ENCODE measurements at regions not wholly inside any gene's neighbourhood (a gene's known extent, or its start where the extent isn't known, plus 50 kb on each side); places are given as distances from the start of the nearest gene placed in this dataset.

DNA sequence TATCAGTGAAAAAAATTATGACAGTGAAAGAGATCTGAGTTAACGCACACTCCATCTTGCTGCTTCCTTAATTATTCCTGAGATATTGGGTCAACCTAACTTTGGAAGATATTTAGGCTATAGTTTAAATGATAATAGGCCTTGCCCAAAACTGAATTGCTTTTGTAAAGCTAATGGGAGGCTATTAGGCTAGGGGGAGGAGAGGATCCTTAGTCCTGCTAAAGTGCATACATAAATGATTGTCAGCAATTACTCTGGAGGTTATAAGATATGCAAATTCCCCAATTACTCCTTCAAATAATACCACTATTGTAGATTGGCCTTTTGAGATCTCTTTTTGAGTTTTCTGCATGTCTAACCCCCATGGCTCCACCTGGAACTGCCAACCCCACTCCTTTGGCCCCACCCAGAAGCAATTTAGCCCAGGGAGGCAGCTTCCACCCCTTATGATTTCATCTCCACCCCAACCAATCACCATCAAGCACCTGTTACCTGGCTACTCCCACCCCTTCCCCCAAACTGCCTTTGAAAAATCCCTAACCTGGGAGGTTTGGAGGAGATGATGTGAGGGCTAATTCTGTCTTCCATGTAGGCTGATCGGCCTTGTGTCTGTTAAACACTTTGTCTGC, 509.3 kb upstream of the TGFBR2 start:
- Histone ChIP-seq H3K4me1 (ENCODE audit: insufficient read depth) (no peaks in the 10 kb centered on the region), H3K27ac (no peak overlapping the region), H3K4me3 (no peak overlapping the region), H3K27me3 (no peaks in the 10 kb centered on the region), H3K36me3 (no peaks in the 10 kb centered on the region), H3K9me3 (no peaks in the 10 kb centered on the region)
- WGBS, 3 donors = 95 to 97% (median 96%) methylated on average over 2 of the region's 2 CpGs
- no peak for DNase-seq
- TF ChIP-seq POLR2A (IDR thresholded peaks at IDR 0.05) = no peak
- TF ChIP-seq, protein P1, sequence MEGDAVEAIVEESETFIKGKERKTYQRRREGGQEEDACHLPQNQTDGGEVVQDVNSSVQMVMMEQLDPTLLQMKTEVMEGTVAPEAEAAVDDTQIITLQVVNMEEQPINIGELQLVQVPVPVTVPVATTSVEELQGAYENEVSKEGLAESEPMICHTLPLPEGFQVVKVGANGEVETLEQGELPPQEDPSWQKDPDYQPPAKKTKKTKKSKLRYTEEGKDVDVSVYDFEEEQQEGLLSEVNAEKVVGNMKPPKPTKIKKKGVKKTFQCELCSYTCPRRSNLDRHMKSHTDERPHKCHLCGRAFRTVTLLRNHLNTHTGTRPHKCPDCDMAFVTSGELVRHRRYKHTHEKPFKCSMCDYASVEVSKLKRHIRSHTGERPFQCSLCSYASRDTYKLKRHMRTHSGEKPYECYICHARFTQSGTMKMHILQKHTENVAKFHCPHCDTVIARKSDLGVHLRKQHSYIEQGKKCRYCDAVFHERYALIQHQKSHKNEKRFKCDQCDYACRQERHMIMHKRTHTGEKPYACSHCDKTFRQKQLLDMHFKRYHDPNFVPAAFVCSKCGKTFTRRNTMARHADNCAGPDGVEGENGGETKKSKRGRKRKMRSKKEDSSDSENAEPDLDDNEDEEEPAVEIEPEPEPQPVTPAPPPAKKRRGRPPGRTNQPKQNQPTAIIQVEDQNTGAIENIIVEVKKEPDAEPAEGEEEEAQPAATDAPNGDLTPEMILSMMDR (IDR thresholded peaks at IDR 0.05) = no peak
- TF ChIP-seq EP300 (IDR thresholded peaks at IDR 0.05) = no peak
- intact Hi-C loops (cut with DNase I) = no loop called here

DNA sequence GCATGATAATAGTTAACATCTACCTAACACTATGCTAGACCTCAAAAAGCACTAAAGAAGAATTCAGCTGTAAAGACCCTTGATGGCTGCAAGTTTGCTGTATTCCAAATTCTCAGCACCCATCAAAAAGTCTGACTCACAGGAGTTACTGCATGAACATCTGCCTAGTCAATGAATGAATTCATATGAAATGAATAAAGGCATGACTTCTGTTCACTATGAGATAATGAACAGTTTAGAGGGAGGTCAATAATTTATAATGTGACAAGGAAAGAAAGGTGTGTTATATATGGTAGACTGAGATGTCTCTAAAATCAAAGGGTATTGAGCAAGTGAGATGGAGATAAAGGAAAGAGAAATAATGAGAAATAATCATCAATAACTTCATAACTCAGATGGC, 508.2 kb upstream of the TGFBR2 start:
- H3K9me3 ChIP-seq = no peaks in the 10 kb centered on the region
- no peak overlapping the region for H3K4me3 ChIP-seq
- no peaks in the 10 kb centered on the region for H3K27me3 ChIP-seq
- TF ChIP-seq EP300 (IDR thresholded peaks at IDR 0.05) (no peak), POLR2A (IDR thresholded peaks at IDR 0.05) (no peak)
- no peak overlapping the region for H3K27ac ChIP-seq
- H3K36me3 ChIP-seq = no peaks in the 10 kb centered on the region
- no peaks in the 10 kb centered on the region for H3K4me1 ChIP-seq (ENCODE audit: insufficient read depth)
- intact Hi-C loops (cut with DNase I) = no loop called here
- no peak for DNase-seq

DNA sequence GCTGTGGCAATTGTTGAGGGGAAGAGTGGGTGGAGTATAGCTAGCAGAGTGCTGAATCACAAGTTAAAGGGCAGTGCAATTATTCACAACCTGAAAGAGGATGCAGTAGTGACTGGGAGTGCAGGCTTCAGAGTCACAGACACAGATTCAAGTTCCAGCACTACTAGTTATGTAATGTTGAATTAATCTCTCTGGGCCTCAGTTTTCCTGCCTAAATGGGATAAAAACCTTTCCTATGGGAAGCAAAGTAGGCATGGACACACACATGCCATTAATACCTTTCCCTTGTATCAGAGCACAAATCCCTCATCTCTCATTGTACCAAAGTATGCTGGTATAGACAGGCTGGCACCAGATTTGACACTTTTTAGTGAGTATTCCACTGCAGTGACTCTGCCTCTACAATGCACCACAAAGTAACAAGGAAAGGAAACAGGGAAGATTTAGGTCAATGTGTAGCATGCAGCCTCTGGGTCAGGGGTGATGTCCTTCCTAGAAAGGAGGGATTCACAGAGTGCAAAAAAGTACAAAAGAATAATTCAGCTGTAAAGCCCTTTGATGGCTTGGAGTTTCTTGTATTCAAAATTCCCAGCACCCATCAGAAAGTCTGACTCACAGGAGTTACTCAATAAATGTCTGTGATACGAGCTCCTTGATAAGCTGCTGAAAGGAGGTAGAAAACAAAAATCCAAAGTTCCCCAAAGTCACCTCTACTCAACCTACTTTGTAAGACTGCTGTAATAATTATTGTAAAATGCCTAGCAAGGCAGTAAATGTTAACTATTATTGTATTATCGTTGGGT, 507.5 kb upstream of the TGFBR2 start:
- Histone ChIP-seq H3K9me3 (no peaks in the 10 kb centered on the region), H3K4me1 (ENCODE audit: insufficient read depth) (no peaks in the 10 kb centered on the region), H3K27ac (no peak overlapping the region), H3K4me3 (no peak overlapping the region), H3K27me3 (no peaks in the 10 kb centered on the region), H3K36me3 (no peaks in the 10 kb centered on the region)
- TF ChIP-seq, protein P1 (IDR thresholded peaks at IDR 0.05) = no peak
- TF ChIP-seq EP300 (IDR thresholded peaks at IDR 0.05) (no peak), POLR2A (IDR thresholded peaks at IDR 0.05) (no peak)
- WGBS, 3 donors = 55 to 65% (median 64%) methylated on average over 2 of the region's 2 CpGs
- intact Hi-C loops (cut with DNase I) = no loop called here
- no peak for DNase-seq

DNA sequence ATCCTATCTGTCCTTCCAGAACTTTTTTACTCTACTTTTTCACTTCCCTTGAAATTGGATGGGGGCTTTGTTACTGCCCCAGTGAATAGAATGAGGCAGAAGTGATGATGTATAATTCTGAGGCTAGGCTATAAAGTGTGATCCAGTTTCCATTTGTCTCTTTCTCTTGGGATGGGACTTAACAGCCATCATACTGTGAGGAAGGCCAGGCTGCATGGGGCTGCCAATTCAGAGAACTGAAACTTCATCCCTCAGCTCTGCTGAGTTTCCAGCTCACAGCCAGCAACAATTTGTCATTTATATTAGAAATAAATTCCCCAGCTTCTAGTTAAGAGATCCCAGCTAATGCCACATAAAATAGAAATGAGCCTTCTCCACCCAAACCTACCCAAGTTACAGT, 504.0 kb upstream of the TGFBR2 start:
- H3K27ac ChIP-seq = no peak overlapping the region
- TF ChIP-seq, protein P1 (IDR thresholded peaks at IDR 0.05) = no peak
- no peak for TF ChIP-seq EP300 (IDR thresholded peaks at IDR 0.05)
- TF ChIP-seq POLR2A (IDR thresholded peaks at IDR 0.05) = no peak
- H3K27me3 ChIP-seq = no peaks in the 10 kb centered on the region
- H3K36me3 ChIP-seq = no peaks in the 10 kb centered on the region
- intact Hi-C loops (cut with DNase I) = no loop called here
- H3K9me3 ChIP-seq = no peaks in the 10 kb centered on the region
- DNase-seq = no peak
- H3K4me3 ChIP-seq = no peak overlapping the region
- H3K4me1 ChIP-seq (ENCODE audit: insufficient read depth) = no peaks in the 10 kb centered on the region

DNA sequence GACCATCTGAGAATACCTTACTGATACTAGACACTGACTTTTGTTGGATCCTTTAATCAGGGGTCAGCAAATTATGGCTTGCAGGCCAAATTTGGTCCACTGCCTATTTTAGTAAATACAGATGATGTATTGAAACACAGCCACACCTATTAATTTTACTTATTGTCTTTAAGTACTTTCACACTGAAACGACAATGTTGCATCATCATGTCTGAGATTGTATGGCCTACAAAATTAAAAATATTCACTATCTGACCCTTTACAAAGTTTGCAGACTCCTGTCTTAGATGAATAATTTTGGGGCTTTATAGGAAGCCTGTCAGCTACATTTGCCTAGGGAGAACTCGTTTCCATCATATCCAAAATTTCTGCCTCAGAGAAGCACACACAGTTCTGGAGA, 503.2 kb upstream of the TGFBR2 start:
- no peaks in the 10 kb centered on the region for H3K27me3 ChIP-seq
- H3K9me3 ChIP-seq = no peaks in the 10 kb centered on the region
- H3K27ac ChIP-seq = no peak overlapping the region
- WGBS, 3 donors = 71 to 80% (median 76%) methylated on average over 2 of the region's 2 CpGs
- no peak for TF ChIP-seq POLR2A (IDR thresholded peaks at IDR 0.05)
- H3K4me1 ChIP-seq (ENCODE audit: insufficient read depth) = no peaks in the 10 kb centered on the region
- no peak for DNase-seq
- intact Hi-C loops (cut with DNase I) = no loop called here
- no peak overlapping the region for H3K4me3 ChIP-seq
- H3K36me3 ChIP-seq = no peaks in the 10 kb centered on the region
